GM23248 (cell line): ENCODE measurements at regions not wholly inside any gene's neighbourhood (a gene's known extent, or its start where the extent isn't known, plus 50 kb on each side); places are given as distances from the start of the nearest gene placed in this dataset.
"Not testable (repeated sequence)": the region's sequence is repeated elsewhere in the genome, so short reads cannot be mapped to it uniquely, and the experiment has no call there.

Experiments
- EZH2 ChIP-seq: fragments of 200-600 bp; sonication (generic); IDR thresholded peaks from 2 replicates; pipeline ENCODE4 v1.6.1; 2018; ENCODE audit warnings: antibody characterized with exemption, mild to moderate bottlenecking; ENCODE audit not compliant: insufficient read depth, poor library complexity, severe bottlenecking
- EZH2phosphoT487 ChIP-seq: fragments of 200-600 bp; sonication (generic); IDR thresholded peaks from 2 replicates; pipeline ENCODE4 v1.6.1; 2018; ENCODE audit warnings: antibody characterized with exemption, moderate library complexity, mild to moderate bottlenecking, low read depth; ENCODE audit not compliant: insufficient read depth

DNA sequence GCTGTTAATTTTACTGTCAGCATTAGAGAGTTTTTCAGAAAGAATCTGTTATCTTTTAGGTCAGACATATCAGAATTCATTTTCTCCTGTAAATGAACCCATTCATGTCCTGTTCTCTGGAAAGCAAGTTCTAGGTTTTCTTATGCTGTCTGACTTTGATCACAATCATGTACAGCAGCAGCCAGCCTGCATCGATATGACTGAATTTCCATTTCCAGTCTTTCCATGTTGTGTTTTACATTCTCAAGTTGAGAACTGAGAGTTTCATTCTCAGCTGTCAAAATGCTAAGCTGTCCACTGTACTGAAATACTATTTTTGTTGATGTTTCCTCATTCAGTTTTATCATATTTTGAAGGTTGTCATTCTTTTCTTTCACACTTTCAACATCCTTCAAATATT is 103.3 kb upstream of the VOPP1 start:
- TF ChIP-seq EZH2, EZH2phosphoT487: not testable (repeated sequence)
